ENCODE measurements at regions not wholly inside any gene's neighbourhood (a gene's known extent, or its start where the extent isn't known, plus 50 kb on each side); places are given as distances from the start of the nearest gene placed in this dataset.
"Not testable (repeated sequence)": the region's sequence is repeated elsewhere in the genome, so short reads cannot be mapped to it uniquely, and the experiment has no call there.

- DNase-seq: no peak
These were observed 513.5 kb upstream of the CNTN5 start for GRCh38 chr11:98507208-98507607.

- no peak for DNase-seq
These were observed 507.8 kb upstream of the CNTN5 start for GRCh38 chr11:98512938-98513337.

GRCh38 chr11:98531576-98531975 is 489.2 kb upstream of the CNTN5 start:
- no peak for DNase-seq

- peak; percentile 1 for DNase-seq
These were observed 484.7 kb upstream of the CNTN5 start for GRCh38 chr11:98536023-98536422.

GRCh38 chr11:98538358-98538757 is 482.4 kb upstream of the CNTN5 start:
- not testable (repeated sequence) for DNase-seq

- DNase-seq: no peak
These were observed 475.1 kb upstream of the CNTN5 start for GRCh38 chr11:98545544-98546175.

GRCh38 chr11:98549571-98549970 is 471.2 kb upstream of the CNTN5 start:
- no peak for DNase-seq

- DNase-seq: no peak
These were observed 460.8 kb upstream of the CNTN5 start for GRCh38 chr11:98559961-98560360.

GRCh38 chr11:98561252-98561651 is 459.5 kb upstream of the CNTN5 start:
- no peak for DNase-seq

GRCh38 chr11:98561877-98562395 is 458.8 kb upstream of the CNTN5 start:
- no peak for DNase-seq

GRCh38 chr11:98564233-98564632 is 456.5 kb upstream of the CNTN5 start:
- DNase-seq: peak; percentile 12

GRCh38 chr11:98564881-98565280 is 455.9 kb upstream of the CNTN5 start:
- DNase-seq: no peak

GRCh38 chr11:98565311-98565710 is 455.4 kb upstream of the CNTN5 start:
- DNase-seq: no peak

GRCh38 chr11:98566978-98567377 is 453.8 kb upstream of the CNTN5 start:
- no peak for DNase-seq

- DNase-seq: no peak
These were observed 452.7 kb upstream of the CNTN5 start for GRCh38 chr11:98568013-98568412.

GRCh38 chr11:98572941-98573340 is 447.8 kb upstream of the CNTN5 start:
- DNase-seq: no peak

- DNase-seq: no peak
These were observed 432.9 kb upstream of the CNTN5 start for GRCh38 chr11:98587884-98588283.

- peak; percentile 11 for DNase-seq
These were observed 430.8 kb upstream of the CNTN5 start for GRCh38 chr11:98589967-98590366.

GRCh38 chr11:98600103-98600502 is 420.6 kb upstream of the CNTN5 start:
- no peak for DNase-seq

GRCh38 chr11:98600786-98601773 is 419.7 kb upstream of the CNTN5 start:
- DNase-seq: peak; percentile 56

GRCh38 chr11:98616098-98616655 is 404.6 kb upstream of the CNTN5 start:
- DNase-seq: no peak

GRCh38 chr11:98621767-98622166 is 399.0 kb upstream of the CNTN5 start:
- DNase-seq: no peak

- no peak for DNase-seq
These were observed 395.2 kb upstream of the CNTN5 start for GRCh38 chr11:98625526-98625925.

- DNase-seq: no peak
These were observed 390.0 kb upstream of the CNTN5 start for GRCh38 chr11:98630736-98631135.

Data from hematopoietic multipotent progenitor cell treated with erythropoietin and hydrocortisone succinate and interleukin-3 and kit ligand, for 6 days (in vitro differentiated cells).